SK-N-SH treated with all-trans-retinoic acid at 6 μM for 48 hours (cell line): ENCODE measurements at regions not wholly inside any gene's neighbourhood (a gene's known extent, or its start where the extent isn't known, plus 50 kb on each side); places are given as distances from the start of the nearest gene placed in this dataset.

ENCODE experiments used
- ATAC-seq: fragments of 200-7000 bp; cut with Tn5 transposase; 3 replicates; pipeline ENCODE4 v1.9.1; 2020; ENCODE audit warnings: mild to moderate bottlenecking, moderate library complexity
- ARNTL ChIP-seq: fragments of 450-650 bp; formaldehyde crosslinking; IDR thresholded peaks from 2 replicates; pipeline ENCODE4 v1.5.0; 2020; ENCODE audit warnings: low read depth, mild to moderate bottlenecking, moderate library complexity, borderline replicate concordance
- BACH2 ChIP-seq: fragments of 250-450 bp; sonication (Bioruptor Pico); IDR thresholded peaks from 2 replicates; pipeline ENCODE4 v1.9.0; 2021; ENCODE audit warnings: mild to moderate bottlenecking, borderline replicate concordance
- CSDC2 ChIP-seq: fragments of 250-450 bp; sonication (Bioruptor Pico); IDR thresholded peaks from 2 replicates; pipeline ENCODE4 v1.5.0; 2020; ENCODE audit warnings: mild to moderate bottlenecking, moderate library complexity
- CSRNP3 ChIP-seq: fragments of 250-450 bp; sonication (Bioruptor Pico); IDR thresholded peaks from 2 replicates; pipeline ENCODE4 v1.5.1; 2021; ENCODE audit warnings: mild to moderate bottlenecking, moderate library complexity
- ESRRG ChIP-seq: fragments of 250-450 bp; sonication (Bioruptor Pico); IDR thresholded peaks from 2 replicates; pipeline ENCODE4 v1.6.1; 2021; ENCODE audit warnings: mild to moderate bottlenecking
- ISL1 ChIP-seq: fragments of 250-450 bp; sonication (Bioruptor Pico); IDR thresholded peaks from 2 replicates; pipeline ENCODE4 v2.1.2; 2022; ENCODE audit warnings: mild to moderate bottlenecking, moderate library complexity
- OSR1 ChIP-seq: fragments of 250-450 bp; sonication (Bioruptor Pico); IDR thresholded peaks from 2 replicates; pipeline ENCODE4 v1.8.0; 2022; ENCODE audit warnings: moderate library complexity, mild to moderate bottlenecking, inconsistent platforms
- POU6F1 ChIP-seq: fragments of 250-450 bp; sonication (Bioruptor Pico); IDR thresholded peaks from 2 replicates; pipeline ENCODE4 v1.8.0; 2021; ENCODE audit warnings: low read depth, mild to moderate bottlenecking, moderate library complexity, borderline replicate concordance
- SNAI2 ChIP-seq: fragments of 250-450 bp; sonication (Bioruptor Pico); IDR thresholded peaks from 2 replicates; pipeline ENCODE4 v1.5.0; 2020; ENCODE audit warnings: mild to moderate bottlenecking, moderate library complexity
- TCF4 ChIP-seq: fragments of 250-450 bp; sonication (Bioruptor Pico); IDR thresholded peaks from 2 replicates; pipeline ENCODE4 v1.8.0; 2021; ENCODE audit warnings: mild to moderate bottlenecking, moderate library complexity, borderline replicate concordance
- TOX ChIP-seq: fragments of 250-450 bp; sonication (Bioruptor Pico); IDR thresholded peaks from 2 replicates; pipeline ENCODE4 v1.8.0; 2021; ENCODE audit warnings: mild to moderate bottlenecking, moderate library complexity, borderline replicate concordance
- TSHZ2 ChIP-seq: fragments of 250-450 bp; sonication (Bioruptor Pico); IDR thresholded peaks from 2 replicates; pipeline ENCODE4 v1.5.0; 2020; ENCODE audit warnings: mild to moderate bottlenecking, moderate library complexity
- ZC3H10 ChIP-seq: fragments of 250-450 bp; sonication (Bioruptor Pico); IDR thresholded peaks from 2 replicates; pipeline ENCODE4 v1.5.1; 2021; ENCODE audit warnings: mild to moderate bottlenecking, moderate library complexity
- ZFP3 ChIP-seq: fragments of 250-450 bp; sonication (Bioruptor Pico); IDR thresholded peaks from 2 replicates; pipeline ENCODE4 v1.5.0; 2020; ENCODE audit warnings: mild to moderate bottlenecking, moderate library complexity
- ZFP30 ChIP-seq: fragments of 450-650 bp; formaldehyde crosslinking; IDR thresholded peaks from 2 replicates; pipeline ENCODE4 v1.5.0; 2022; ENCODE audit warnings: mild to moderate bottlenecking, moderate library complexity
- ZNF565 ChIP-seq: fragments of 450-650 bp; formaldehyde crosslinking; conservative IDR thresholded peaks from 2 replicates; pipeline ENCODE4 v1.5.0; 2020; ENCODE audit warnings: low read depth, mild to moderate bottlenecking, moderate library complexity
- ZNF70 ChIP-seq: fragments of 450-650 bp; formaldehyde crosslinking; IDR thresholded peaks from 2 replicates; pipeline ENCODE4 v1.5.0; 2020; ENCODE audit warnings: mild to moderate bottlenecking, moderate library complexity
- ZNF8 ChIP-seq: fragments of 450-650 bp; formaldehyde crosslinking; IDR thresholded peaks from 2 replicates; pipeline ENCODE4 v1.5.0; 2020; ENCODE audit warnings: mild to moderate bottlenecking, moderate library complexity
- TF ChIP-seq, protein P1 (sequence below): fragments of 250-450 bp; sonication (Bioruptor Pico); IDR thresholded peaks from 2 replicates; pipeline ENCODE4 v1.8.0; 2020; ENCODE audit warnings: mild to moderate bottlenecking, moderate library complexity, borderline replicate concordance
- TF ChIP-seq, protein P2 (sequence below): fragments of 250-450 bp; sonication (Bioruptor Pico); IDR thresholded peaks from 2 replicates; pipeline ENCODE4 v1.5.1; 2020; ENCODE audit warnings: low read depth, mild to moderate bottlenecking, moderate library complexity

DNA sequence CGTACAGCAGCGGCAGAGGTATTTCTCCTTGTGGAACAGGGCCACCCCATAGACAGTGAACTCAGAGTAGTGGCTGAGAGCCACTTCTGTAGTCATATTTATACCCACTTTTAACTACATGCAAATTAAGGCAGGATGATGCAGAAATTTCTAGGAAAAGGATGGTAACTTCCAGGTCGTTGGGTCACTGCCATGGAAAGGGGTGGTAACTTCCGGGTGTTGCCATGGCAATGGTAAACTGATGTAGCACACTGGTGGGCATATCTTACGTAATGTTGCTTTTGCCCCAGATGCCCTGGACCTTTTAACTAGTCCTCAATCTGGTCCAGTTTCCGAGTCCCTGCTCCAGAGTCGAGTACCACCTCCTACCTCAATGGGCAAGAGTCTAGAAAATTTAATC lies 154.8 kb upstream of the AGA start:
- no peak for TF ChIP-seq TOX (CRISPR knock-in tag)
- no peak for TF ChIP-seq OSR1
- no peak for TF ChIP-seq BACH2
- no peak for TF ChIP-seq CSDC2
- no peak for TF ChIP-seq ARNTL
- TF ChIP-seq ZNF565 (CRISPR knock-in tag) = no peak
- no peak for TF ChIP-seq ZNF8 (CRISPR knock-in tag)
- TF ChIP-seq ZFP3 = no peak
- no peak for TF ChIP-seq TCF4 (CRISPR knock-in tag)
- no peak for ATAC-seq

- no peak for TF ChIP-seq SNAI2
- no peak for TF ChIP-seq TCF4 (CRISPR knock-in tag)
- TF ChIP-seq ZNF565 (CRISPR knock-in tag) = no peak
- TF ChIP-seq CSRNP3 (CRISPR knock-in tag) = no peak
- TF ChIP-seq TOX (CRISPR knock-in tag) = no peak
- TF ChIP-seq ZNF8 (CRISPR knock-in tag) = no peak
- TF ChIP-seq, protein P1, sequence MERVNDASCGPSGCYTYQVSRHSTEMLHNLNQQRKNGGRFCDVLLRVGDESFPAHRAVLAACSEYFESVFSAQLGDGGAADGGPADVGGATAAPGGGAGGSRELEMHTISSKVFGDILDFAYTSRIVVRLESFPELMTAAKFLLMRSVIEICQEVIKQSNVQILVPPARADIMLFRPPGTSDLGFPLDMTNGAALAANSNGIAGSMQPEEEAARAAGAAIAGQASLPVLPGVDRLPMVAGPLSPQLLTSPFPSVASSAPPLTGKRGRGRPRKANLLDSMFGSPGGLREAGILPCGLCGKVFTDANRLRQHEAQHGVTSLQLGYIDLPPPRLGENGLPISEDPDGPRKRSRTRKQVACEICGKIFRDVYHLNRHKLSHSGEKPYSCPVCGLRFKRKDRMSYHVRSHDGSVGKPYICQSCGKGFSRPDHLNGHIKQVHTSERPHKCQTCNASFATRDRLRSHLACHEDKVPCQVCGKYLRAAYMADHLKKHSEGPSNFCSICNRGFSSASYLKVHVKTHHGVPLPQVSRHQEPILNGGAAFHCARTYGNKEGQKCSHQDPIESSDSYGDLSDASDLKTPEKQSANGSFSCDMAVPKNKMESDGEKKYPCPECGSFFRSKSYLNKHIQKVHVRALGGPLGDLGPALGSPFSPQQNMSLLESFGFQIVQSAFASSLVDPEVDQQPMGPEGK = no peak
- no peak for TF ChIP-seq CSDC2
- TF ChIP-seq ZNF70 = no peak
- TF ChIP-seq ZC3H10 = no peak
- TF ChIP-seq ARNTL = no peak
- no peak for TF ChIP-seq ESRRG (CRISPR knock-in tag)
- TF ChIP-seq ISL1 = no peak
- TF ChIP-seq TSHZ2 (CRISPR knock-in tag) = no peak
- TF ChIP-seq, protein P2, sequence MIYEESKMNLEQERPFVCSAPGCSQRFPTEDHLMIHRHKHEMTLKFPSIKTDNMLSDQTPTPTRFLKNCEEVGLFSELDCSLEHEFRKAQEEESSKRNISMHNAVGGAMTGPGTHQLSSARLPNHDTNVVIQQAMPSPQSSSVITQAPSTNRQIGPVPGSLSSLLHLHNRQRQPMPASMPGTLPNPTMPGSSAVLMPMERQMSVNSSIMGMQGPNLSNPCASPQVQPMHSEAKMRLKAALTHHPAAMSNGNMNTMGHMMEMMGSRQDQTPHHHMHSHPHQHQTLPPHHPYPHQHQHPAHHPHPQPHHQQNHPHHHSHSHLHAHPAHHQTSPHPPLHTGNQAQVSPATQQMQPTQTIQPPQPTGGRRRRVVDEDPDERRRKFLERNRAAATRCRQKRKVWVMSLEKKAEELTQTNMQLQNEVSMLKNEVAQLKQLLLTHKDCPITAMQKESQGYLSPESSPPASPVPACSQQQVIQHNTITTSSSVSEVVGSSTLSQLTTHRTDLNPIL (CRISPR knock-in tag) = no peak
- no peak for ATAC-seq
These were observed 163.0 kb upstream of the AGA start for GRCh38 chr4:177605252-177605651.

DNA sequence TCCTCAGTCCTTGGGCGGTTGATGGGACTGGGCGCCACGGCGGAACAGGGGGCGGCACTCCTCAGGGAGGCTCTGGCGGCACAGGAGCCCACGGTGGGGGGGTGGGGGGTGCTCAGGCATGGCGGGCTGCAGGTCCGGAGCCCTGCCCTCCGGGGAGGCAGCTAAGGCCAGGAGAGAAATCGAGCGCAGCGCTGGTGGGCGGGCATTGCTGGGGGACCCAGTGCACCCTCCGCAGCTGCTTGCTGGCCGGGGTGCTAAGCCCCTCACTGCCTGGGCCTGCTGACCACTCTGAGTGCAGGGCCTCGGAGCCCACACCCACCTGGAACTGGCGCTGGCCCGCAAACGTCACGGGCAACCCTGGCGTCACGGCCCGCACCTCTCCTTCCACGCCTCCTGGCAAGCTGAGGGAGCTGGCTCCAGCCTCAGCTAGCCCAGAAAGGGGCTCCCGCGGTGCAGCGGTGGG lies 164.9 kb upstream of the AGA start:
- no peak for ATAC-seq
- TF ChIP-seq ZFP30 (CRISPR knock-in tag) = no peak
- TF ChIP-seq ARNTL = no peak
- TF ChIP-seq POU6F1 (CRISPR knock-in tag) = no peak
- TF ChIP-seq, protein P1 = no peak
- no peak for TF ChIP-seq ZFP3
- no peak for TF ChIP-seq OSR1
- TF ChIP-seq SNAI2 = no peak
- no peak for TF ChIP-seq ZNF565 (CRISPR knock-in tag)
- no peak for TF ChIP-seq ZC3H10
- no peak for TF ChIP-seq ISL1
- no peak for TF ChIP-seq ZNF70
- TF ChIP-seq, all 23 proteins: peak for 0
